SK-N-MC (cell line): ENCODE measurements at regions not wholly inside any gene's neighbourhood (a gene's known extent, or its start where the extent isn't known, plus 50 kb on each side); places are given as distances from the start of the nearest gene placed in this dataset.

ENCODE experiments used
- EZH2 ChIP-seq: fragments of 200-600 bp; sonication (generic); IDR thresholded peaks from one replicate; pipeline ENCODE4 v1.6.1; 2017; ENCODE audit warnings: antibody characterized with exemption
- FOXP2 ChIP-seq: optimal IDR thresholded peaks from 2 replicates; pipeline ENCODE3; 2011; ENCODE audit warnings: mild to moderate bottlenecking, moderate library complexity; ENCODE audit not compliant: insufficient read depth; ENCODE audit errors: extremely low read length, control extremely low read depth
- POLR2AphosphoS5 ChIP-seq: IDR thresholded peaks from 2 replicates; pipeline ENCODE4 v1.6.1; 2012; ENCODE audit warnings: mild to moderate bottlenecking, low read depth, low read length, borderline replicate concordance

- TF ChIP-seq EZH2 (no peak), POLR2AphosphoS5 (no peak), FOXP2 (no peak)
Observed at GRCh38 chr7:145289384-145289783, 453.5 kb upstream of the TPK1 start.
